HL-60 (cell line): ENCODE measurements at regions not wholly inside any gene's neighbourhood (a gene's known extent, or its start where the extent isn't known, plus 50 kb on each side); places are given as distances from the start of the nearest gene placed in this dataset.

Experiments
- DNase-seq, 2 experiments: peaks; one replicate each; pipeline ENCODE4 v3.0.0-alpha.2; 2010 to 2020; ENCODE audit warnings: low read depth in 1 of 2, low spot score in 1 of 2
- H3K27ac ChIP-seq: fragments of 250-450 bp; sonication (Bioruptor Pico); replicated peaks from 2 replicates; pipeline ENCODE4 v1.5.1; 2020; ENCODE audit warnings: mild to moderate bottlenecking, moderate library complexity
- H3K27me3 ChIP-seq: fragments of 250-450 bp; sonication (Bioruptor Pico); 2 replicates; pipeline ENCODE4 v1.5.1; 2021; ENCODE audit warnings: mild to moderate bottlenecking, moderate library complexity; ENCODE audit not compliant: insufficient read depth, poor library complexity, severe bottlenecking
- H3K4me3 ChIP-seq: replicated peaks from 2 replicates; pipeline ENCODE4 v1.5.1; 2011; ENCODE audit warnings: mild to moderate bottlenecking, control low read depth, low read length; ENCODE audit not compliant: insufficient read depth
- GABPA ChIP-seq: IDR thresholded peaks from 2 replicates; pipeline ENCODE4 v1.6.1; 2012; ENCODE audit warnings: low read depth
- POLR2AphosphoS5 ChIP-seq: IDR thresholded peaks from 2 replicates; pipeline ENCODE4 v1.6.1; 2012; ENCODE audit warnings: low read depth
- SPI1 ChIP-seq: IDR thresholded peaks from 2 replicates; pipeline ENCODE4 v1.6.1; 2012; ENCODE audit warnings: low read depth, mild to moderate bottlenecking, borderline replicate concordance
- TF ChIP-seq, protein P1 (sequence below): IDR thresholded peaks from 2 replicates; pipeline ENCODE4 v1.6.1; 2012; ENCODE audit warnings: low read depth; ENCODE audit not compliant: insufficient replicate concordance
- TF ChIP-seq, protein P2 (sequence below): IDR thresholded peaks from one replicate; pipeline ENCODE4 v1.5.1; 2011; ENCODE audit warnings: low read length, control low read depth, inconsistent platforms; ENCODE audit not compliant: insufficient read depth

DNA sequence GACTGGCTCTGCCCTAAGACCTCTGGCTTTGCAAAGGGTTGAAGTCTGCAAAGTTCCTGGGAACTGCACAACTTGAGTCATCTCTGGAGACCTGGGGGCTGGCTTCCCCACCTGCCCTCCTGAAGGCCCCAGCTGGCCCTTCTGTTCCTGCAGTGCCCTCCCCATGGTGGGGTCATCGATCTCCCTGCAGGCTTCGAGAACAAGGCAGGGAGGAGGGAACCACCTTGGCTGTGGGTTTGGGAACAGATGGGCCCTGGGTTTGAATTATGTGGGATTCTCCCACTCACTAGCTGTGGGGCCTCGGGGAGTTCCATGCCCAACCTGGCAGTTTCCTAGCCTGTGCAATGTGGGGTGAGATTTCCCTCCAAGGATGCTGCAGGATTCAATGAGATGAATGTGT lies 310.2 kb downstream of the PTPRU start:
- TF ChIP-seq GABPA (no peak), POLR2AphosphoS5 (no peak), SPI1 (no peak)
- TF ChIP-seq, protein P1, sequence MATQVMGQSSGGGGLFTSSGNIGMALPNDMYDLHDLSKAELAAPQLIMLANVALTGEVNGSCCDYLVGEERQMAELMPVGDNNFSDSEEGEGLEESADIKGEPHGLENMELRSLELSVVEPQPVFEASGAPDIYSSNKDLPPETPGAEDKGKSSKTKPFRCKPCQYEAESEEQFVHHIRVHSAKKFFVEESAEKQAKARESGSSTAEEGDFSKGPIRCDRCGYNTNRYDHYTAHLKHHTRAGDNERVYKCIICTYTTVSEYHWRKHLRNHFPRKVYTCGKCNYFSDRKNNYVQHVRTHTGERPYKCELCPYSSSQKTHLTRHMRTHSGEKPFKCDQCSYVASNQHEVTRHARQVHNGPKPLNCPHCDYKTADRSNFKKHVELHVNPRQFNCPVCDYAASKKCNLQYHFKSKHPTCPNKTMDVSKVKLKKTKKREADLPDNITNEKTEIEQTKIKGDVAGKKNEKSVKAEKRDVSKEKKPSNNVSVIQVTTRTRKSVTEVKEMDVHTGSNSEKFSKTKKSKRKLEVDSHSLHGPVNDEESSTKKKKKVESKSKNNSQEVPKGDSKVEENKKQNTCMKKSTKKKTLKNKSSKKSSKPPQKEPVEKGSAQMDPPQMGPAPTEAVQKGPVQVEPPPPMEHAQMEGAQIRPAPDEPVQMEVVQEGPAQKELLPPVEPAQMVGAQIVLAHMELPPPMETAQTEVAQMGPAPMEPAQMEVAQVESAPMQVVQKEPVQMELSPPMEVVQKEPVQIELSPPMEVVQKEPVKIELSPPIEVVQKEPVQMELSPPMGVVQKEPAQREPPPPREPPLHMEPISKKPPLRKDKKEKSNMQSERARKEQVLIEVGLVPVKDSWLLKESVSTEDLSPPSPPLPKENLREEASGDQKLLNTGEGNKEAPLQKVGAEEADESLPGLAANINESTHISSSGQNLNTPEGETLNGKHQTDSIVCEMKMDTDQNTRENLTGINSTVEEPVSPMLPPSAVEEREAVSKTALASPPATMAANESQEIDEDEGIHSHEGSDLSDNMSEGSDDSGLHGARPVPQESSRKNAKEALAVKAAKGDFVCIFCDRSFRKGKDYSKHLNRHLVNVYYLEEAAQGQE: no peak
- TF ChIP-seq, protein P2, sequence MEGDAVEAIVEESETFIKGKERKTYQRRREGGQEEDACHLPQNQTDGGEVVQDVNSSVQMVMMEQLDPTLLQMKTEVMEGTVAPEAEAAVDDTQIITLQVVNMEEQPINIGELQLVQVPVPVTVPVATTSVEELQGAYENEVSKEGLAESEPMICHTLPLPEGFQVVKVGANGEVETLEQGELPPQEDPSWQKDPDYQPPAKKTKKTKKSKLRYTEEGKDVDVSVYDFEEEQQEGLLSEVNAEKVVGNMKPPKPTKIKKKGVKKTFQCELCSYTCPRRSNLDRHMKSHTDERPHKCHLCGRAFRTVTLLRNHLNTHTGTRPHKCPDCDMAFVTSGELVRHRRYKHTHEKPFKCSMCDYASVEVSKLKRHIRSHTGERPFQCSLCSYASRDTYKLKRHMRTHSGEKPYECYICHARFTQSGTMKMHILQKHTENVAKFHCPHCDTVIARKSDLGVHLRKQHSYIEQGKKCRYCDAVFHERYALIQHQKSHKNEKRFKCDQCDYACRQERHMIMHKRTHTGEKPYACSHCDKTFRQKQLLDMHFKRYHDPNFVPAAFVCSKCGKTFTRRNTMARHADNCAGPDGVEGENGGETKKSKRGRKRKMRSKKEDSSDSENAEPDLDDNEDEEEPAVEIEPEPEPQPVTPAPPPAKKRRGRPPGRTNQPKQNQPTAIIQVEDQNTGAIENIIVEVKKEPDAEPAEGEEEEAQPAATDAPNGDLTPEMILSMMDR: no peak
- no peaks in the 10 kb centered on the region for H3K27me3 ChIP-seq
- no peak for DNase-seq
- H3K4me3 ChIP-seq: no peak overlapping the region
- H3K27ac ChIP-seq: no peak overlapping the region

DNA sequence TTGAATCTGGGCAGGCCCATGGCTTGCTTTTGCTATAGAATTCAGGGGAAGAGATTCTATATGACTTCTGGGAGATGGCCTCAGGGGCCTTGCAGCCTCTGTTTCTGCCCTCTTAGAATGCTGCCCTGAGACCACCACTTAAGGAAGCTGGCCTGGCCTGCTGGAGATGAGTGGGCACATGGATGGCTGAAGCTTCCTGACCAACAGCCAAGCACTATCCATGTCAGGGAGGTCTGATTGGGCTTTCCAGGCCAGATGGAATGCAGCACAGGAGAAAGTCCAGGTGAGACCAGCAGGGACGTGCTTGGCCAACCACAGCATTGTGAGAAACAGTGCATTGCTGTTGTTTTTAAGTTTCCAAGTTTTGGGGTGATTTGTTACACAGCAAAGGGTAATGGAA lies 308.1 kb downstream of the PTPRU start:
- no peaks in the 10 kb centered on the region for H3K27me3 ChIP-seq
- no peak for DNase-seq
- H3K27ac ChIP-seq: no peak overlapping the region
- H3K4me3 ChIP-seq: no peak overlapping the region
- TF ChIP-seq POLR2AphosphoS5 (no peak), SPI1 (no peak)
- TF ChIP-seq, protein P2: no peak

DNA sequence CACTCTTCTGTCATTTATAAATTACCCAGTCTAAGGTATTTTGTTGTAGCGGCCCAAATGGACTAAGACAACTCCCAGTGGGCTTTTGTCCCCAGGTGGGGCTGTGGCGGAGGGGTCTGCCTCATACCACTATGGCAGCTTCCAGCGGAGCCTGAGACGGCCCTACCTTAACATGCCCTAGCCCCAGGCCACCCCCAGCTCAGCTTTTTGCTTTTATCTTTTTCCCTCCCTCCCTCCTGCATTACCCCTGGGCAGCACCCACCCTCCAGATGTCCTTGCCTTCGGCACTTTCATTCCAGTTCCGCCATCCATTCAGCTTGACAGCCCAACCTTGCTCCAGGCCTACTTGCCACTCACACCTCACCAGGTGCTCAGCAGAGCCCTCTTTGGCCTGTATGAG lies 307.3 kb downstream of the PTPRU start:
- Histone ChIP-seq H3K27me3 (no peaks in the 10 kb centered on the region), H3K4me3 (no peak overlapping the region), H3K27ac (no peak overlapping the region)
- TF ChIP-seq GABPA (no peak), SPI1 (no peak), POLR2AphosphoS5 (no peak)
- TF ChIP-seq, protein P2: no peak
- TF ChIP-seq, protein P1: no peak
- DNase-seq: no peak

DNA sequence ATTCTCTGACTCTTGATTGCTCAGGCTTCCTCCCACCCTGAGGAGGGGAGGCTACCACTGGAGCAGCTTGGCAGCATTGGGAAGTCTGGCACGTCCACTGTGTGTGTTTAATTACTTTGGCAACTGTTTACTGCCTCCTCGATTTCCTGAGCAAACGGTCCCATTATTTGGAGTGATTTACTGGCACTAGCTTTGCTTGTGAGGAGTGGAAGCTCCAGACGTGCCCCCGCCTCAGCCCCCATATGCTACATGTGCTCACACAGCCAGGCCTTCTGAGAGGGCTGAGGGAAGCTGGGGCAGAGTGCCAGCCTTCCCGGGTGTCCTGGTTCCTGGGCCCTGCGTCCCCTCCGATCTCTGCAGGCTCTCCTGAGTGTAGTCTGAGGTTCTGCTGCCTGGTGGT lies 306.2 kb downstream of the PTPRU start:
- DNase-seq: no peak
- Histone ChIP-seq H3K27me3 (no peaks in the 10 kb centered on the region), H3K4me3 (no peak overlapping the region), H3K27ac (no peak overlapping the region)
- TF ChIP-seq, protein P1: no peak
- TF ChIP-seq POLR2AphosphoS5 (no peak), GABPA (no peak), SPI1 (no peak)
- TF ChIP-seq, protein P2: no peak
